ENCODE measurements at regions not wholly inside any gene's neighbourhood (a gene's known extent, or its start where the extent isn't known, plus 50 kb on each side); places are given as distances from the start of the nearest gene placed in this dataset.

- Histone ChIP-seq H2AFZ (ENCODE audit: low read depth, low read length) (no peak overlapping the region), H3K79me2 (ENCODE audit: control insufficient read depth, insufficient read depth, low read length) (no peaks in the 10 kb centered on the region), H3K4me1 (ENCODE audit: control insufficient read depth, extremely low read depth, insufficient read depth, low read length) (no peaks in the 10 kb centered on the region), H3K4me3 (replicated peaks in 1 of 3; ENCODE audit: insufficient read depth in 1 of 3, low read depth in 1 of 3, low read length in 3 of 3) (no peak overlapping the region), H3K9ac (replicated peaks; ENCODE audit: extremely low read depth, insufficient read depth, low read length) (no peak overlapping the region), H3K36me3 (ENCODE audit: control insufficient read depth in 2 of 2, extremely low read depth in 1 of 2, insufficient read depth in 2 of 2, low read length in 2 of 2) (no peaks in the 10 kb centered on the region), H4K20me1 (replicated peaks; ENCODE audit: control insufficient read depth, extremely low read depth, insufficient read depth, low read length) (no peaks in the 10 kb centered on the region), H3K27me3 (ENCODE audit: control insufficient read depth in 2 of 2, insufficient read depth in 2 of 2, low read length in 2 of 2) (no peaks in the 10 kb centered on the region), H3K27ac (ENCODE audit: insufficient read depth, low read depth, low read length) (no peak overlapping the region), H3K9me1 (replicated peaks; ENCODE audit: control insufficient read depth, extremely low read depth, insufficient read depth, low read length) (no peaks in the 10 kb centered on the region), H3K4me2 (ENCODE audit: insufficient read depth, low read length) (no peak overlapping the region), H3K9me3 (replicated peaks; ENCODE audit: control insufficient read depth, insufficient read depth, low read length) (no peaks in the 10 kb centered on the region)
- no TSS peak for BruUV-seq (replicated peaks)
- FAIRE-seq (no peak), DNase-seq (ENCODE audit: low read depth, low spot score) (no peak)
- intact Hi-C loops (cut with micrococcal nuclease), result no loop called here
- CTCF ChIA-PET, result no interaction called here
- no peak for TF ChIP-seq POLR2AphosphoS5 (IDR thresholded peaks at IDR 0.05; ENCODE audit: insufficient read depth, low read depth, low read length)
- no peak for TF ChIP-seq FOS (IDR thresholded peaks at IDR 0.05; ENCODE audit: borderline replicate concordance, insufficient read depth, low read length)
- TF ChIP-seq EZH2 (IDR thresholded peaks at IDR 0.05; ENCODE audit: borderline replicate concordance, low read depth, low read length, severe bottlenecking), result no peak
- no peak for TF ChIP-seq MYC (IDR thresholded peaks at IDR 0.05; ENCODE audit: low read depth, low read length)
- TF ChIP-seq JUN (IDR thresholded peaks at IDR 0.05; ENCODE audit: borderline replicate concordance, insufficient read depth, insufficient read length, low read depth), result no peak
- TF ChIP-seq POLR2A (IDR thresholded peaks at IDR 0.05; ENCODE audit: low read depth, low read length), result no peak
- no peak for TF ChIP-seq GATA2 (IDR thresholded peaks at IDR 0.05; ENCODE audit: insufficient read depth, insufficient read length, low read depth, low read length)
- TF ChIP-seq MAX (IDR thresholded peaks at IDR 0.05; ENCODE audit: insufficient read depth, insufficient read length), result no peak
- no peak for TF ChIP-seq CTCF (IDR thresholded peaks at IDR 0.05; ENCODE audit: extremely low read depth in 1 of 2, insufficient read depth in 1 of 2, low read depth in 1 of 2, low read length in 2 of 2)
- POLR2A ChIA-PET, result no interaction called here
- dilution Hi-C loops (cut with MboI; ENCODE audit: extremely low pct_ligation_motif_present, low sequenced_read_pairs), result no loop called here
Measured at GRCh38 chr6:9702914-9703313, 712.0 kb downstream of the TFAP2A start.
